NCI-H2107 treated with DMSO at 0.1 percent for 48 hours (cell line): ENCODE measurements at regions not wholly inside any gene's neighbourhood (a gene's known extent, or its start where the extent isn't known, plus 50 kb on each side); places are given as distances from the start of the nearest gene placed in this dataset.

Experiments
- DNase-seq: peaks from one replicate; lab custom pipeline; 2025; ENCODE audit not compliant: unreplicated experiment; lab: John Stamatoyannopoulos, UW

- DNase-seq, result no peak
Measured at GRCh38 chr5:58074717-58075116, 385.2 kb downstream of the PLK2 start.

- DNase-seq, result no peak
Measured at GRCh38 chr5:58074222-58074621, 385.7 kb downstream of the PLK2 start.

DNA sequence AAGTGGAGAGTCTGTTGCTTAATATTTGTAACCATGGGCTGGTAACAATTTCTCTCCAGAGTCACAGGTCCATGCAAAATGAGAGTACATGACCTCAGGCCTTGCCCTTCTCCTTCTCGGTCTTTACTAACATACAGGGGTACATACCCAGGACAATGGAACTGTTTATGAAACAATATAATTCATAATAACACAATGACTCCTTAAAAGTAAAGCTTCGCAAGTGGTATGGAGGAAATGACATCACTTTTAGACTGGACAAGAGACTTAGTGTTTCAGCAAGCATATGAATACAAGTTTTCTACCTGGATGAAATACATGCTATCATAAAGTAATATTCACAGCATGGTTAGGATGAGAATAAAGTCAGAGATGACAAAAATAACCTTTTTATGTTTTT is 386.6 kb downstream of the PLK2 start:
- DNase-seq, result no peak

GRCh38 chr5:58072300-58072965 is 387.5 kb downstream of the PLK2 start:
- no peak for DNase-seq

GRCh38 chr5:58071566-58071965 is 388.3 kb downstream of the PLK2 start:
- no peak for DNase-seq

DNA sequence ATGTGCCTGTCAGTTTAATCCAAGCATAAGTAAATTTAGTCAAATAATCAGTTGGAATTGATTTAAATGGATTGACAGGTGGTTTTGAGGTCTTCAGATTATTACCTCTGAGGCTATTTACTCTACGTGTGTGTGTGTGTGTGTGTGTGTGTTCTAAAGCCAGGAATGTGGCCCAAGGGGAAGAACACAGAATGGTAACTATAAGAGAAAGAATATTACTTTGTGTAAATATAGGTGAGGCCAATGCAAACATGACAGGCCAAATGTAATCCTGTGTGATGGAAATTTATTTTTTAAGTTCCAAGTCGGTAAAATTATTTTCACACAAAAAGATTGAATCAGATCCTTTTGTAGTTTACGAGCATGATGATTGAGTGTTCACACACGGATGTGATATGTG is 390.0 kb downstream of the PLK2 start:
- DNase-seq, result no peak

- no peak for DNase-seq
Measured at GRCh38 chr5:58069016-58069705, 390.7 kb downstream of the PLK2 start.

DNA sequence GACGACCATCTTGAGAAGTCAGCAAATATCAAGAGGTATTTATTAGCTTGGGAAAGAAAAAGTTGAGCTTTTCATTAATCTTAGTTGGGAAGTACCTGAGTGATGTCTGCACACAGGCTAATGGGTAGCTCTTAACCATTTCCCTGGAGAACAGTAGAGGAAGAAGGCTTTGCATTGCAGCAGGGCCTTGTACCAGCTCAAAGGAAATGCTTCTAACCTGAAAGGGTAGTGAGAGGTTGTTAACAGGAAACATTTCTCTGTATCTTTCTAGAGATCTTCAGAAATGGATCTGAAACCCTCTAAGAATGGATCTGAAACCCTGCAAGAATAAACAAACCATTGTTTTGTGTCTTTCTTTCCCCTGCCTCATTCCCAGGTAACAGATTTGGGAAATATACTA is 393.3 kb downstream of the PLK2 start:
- no peak for DNase-seq

DNA sequence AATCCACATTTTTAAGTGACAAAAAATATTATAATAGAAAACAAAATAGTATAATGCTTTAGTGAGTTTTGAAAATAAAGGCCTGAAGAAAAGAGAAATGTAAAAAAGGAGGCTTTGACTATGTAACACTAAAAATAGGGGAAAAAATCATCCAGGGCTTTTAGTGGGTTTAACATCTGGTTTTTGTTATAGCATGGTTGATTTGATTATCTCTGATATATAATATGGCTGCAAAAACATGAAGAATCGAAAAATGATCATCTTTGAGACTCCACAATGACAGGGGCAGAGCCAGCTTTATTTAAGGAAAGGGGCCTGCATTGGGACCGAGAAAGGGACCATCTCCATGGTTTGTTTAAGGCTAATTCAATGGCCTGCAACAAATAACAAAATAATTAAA is 393.8 kb downstream of the PLK2 start:
- no peak for DNase-seq

GRCh38 chr5:58064801-58065200 is 395.1 kb downstream of the PLK2 start:
- DNase-seq, result no peak

- no peak for DNase-seq
Measured at GRCh38 chr5:58060996-58061395, 398.9 kb downstream of the PLK2 start.

DNA sequence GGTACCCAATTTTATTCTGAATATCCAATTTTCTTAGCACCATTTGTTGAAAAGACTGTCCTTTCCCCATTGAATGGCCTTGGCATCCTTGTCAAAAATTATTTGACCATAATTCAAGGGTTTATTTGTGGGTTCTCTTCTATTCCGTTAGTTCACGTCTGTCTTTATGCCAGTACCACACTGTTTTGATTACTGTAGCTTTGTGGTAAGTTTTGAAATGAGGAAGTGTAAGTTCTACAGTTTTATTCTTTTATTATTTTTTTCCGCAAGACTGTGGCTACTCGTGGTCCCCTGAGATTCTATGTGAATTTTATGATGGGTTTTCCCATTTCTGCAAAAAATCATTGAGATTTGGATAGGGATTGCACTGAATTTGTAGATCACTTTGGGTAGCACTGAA is 402.6 kb downstream of the PLK2 start:
- no peak for DNase-seq

DNA sequence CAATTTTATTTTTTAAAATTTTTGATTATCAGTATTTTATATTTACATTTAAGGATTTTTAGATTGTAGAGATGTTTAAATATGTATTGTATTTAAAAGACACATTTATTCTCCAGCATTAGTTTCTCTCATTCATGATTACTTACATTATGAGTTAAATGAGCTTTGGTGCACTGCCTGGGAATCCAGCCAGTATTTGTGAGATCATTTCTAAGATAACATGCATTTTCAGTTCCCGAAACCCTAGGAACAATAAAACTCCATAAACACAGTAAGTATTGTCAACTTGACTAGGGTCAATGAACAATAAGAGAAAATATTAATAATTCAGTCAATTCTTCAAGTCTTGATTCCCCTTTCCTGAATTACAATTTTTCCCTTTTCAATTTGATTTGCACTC is 403.3 kb downstream of the PLK2 start:
- DNase-seq, result no peak

DNA sequence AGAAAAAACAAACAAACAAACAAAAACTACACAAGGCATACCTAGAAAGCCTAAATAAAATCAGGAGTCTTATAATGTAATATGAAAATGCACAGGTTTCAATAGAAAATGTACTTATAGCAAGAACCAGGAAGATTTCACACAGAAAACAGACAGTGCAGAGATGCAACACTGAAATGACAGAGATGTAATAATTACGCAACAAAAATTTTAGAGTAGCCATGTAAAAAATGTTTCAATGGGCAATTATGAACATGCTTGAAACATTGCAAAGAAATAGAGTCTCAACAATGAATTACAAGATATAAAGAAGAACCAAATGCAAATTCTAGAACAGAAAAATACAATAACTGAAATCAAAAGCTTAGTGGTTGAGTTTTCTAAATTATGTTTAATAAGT is 405.9 kb downstream of the PLK2 start:
- DNase-seq, result no peak

- no peak for DNase-seq
Measured at GRCh38 chr5:58048954-58049353, 410.9 kb downstream of the PLK2 start.

DNA sequence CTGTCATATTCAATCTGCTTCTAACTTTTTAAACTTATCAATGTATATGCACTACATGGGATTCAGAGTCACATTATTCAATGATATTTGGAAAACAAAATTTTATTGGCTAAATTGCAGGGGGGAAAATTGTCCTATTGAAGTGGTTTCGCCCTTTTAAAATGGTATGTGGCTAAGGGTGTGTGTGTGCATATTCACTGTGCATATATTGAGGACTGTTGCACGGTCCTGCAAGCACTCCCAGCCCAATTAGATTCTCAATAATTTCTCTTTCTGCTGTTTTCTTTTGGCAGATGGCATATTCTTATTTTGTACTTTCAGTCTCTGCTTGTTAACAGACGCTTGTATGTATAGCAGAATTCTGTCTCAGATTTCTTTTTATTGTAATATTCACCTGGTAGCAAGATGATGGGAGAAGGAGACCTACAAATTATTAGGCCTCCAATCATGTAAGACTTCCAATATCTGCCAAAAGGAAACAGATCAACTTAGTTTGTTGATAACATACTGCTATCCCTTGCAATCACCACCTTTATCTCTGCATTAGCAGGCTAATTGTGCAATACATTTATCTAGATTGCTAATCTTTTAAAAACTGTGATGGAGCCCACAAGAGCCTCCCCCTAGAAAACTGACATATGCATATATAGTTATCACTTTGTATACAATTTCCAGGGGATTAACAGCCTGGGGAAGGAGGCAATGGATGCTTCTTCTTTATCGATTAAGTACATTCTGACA is 411.5 kb downstream of the PLK2 start:
- no peak for DNase-seq

DNA sequence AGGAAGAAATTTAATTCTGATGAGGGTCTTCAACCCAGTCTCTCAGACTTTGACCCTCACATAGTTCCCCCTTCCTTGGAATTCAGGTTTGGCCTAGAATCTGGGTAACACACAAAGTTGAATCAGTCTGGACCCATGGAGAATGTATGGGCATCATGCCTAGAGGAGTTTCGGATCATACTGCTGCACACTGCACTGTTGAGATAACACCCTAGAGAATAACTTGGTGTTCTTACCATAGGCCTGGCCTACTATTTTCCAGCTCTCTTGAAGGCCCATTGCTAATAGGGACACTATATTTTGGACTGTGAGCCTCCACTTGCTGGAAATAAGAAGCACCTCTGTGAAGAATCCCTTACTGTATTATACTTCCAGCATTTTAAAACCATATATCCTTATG is 413.5 kb downstream of the PLK2 start:
- no peak for DNase-seq

- no peak for DNase-seq
Measured at GRCh38 chr5:58044166-58044565, 415.7 kb downstream of the PLK2 start.

DNA sequence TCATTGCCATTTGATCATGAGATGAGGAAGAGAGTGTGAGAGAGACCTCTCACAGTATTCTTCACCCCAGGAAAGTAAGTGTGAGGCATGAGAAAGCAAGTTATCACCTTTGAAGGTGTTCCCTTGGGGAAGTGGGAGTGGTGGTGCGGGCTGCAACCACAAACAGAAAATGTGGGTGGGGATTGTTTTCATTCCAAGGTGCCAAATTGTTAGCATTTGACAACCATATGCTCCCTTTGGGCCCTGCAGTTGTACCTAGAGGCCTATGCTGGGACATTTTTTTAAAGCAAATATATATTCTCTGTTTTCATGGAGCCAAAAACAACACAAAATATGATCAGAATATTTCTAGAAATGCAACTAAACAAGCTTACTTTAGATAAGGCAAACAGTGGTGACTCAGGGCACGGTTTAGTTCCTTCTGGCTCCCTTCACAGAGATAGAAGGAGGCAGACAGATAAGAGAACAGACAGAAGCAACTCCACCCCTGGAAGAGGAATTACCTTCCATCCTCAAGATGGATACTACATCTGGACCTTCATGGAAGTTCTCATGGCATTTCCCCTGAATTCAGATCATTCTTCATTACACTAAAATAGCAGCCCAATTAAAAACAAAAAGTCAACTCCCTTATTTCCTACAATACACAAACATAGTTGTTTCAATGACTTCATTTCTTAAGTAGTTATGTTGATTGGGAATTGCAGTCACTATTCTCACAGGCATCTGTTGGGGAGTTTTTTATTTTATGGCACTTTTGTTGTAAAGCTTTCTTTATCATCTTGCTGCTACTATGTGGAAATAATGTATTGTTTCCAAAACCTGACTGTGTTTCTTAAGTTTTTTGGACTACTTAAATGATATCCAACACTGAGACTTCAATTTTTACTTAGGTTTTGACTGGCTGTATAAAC is 416.6 kb downstream of the PLK2 start:
- no peak for DNase-seq

DNA sequence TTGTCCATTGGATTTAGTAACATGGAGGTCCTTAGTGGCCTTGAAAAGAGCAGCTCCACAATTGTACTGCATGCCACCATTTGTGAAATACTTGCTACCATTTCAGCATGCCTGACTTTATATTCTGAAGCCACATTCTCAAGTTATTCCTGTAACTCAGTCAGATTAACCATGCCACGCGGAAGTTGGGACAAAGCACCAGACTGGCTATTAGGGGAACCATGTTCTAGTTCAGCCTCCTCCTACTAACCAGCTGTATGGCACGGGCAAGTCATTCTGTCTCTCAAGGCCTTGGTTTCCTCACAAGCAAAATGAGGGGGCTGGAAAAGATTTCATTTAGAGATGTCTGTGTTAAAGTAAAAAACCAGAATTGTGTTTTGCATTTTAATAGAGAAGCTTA is 418.0 kb downstream of the PLK2 start:
- DNase-seq, result no peak

- no peak for DNase-seq
Measured at GRCh38 chr5:58040846-58041245, 419.0 kb downstream of the PLK2 start.
